RWPE1 (cell line): ENCODE measurements at regions not wholly inside any gene's neighbourhood (a gene's known extent, or its start where the extent isn't known, plus 50 kb on each side); places are given as distances from the start of the nearest gene placed in this dataset.

ENCODE experiments used
- CTCF ChIA-PET: fragments of 350-600 bp; sonication (Branson Sonifier 250); formaldehyde crosslinking; extraction: SDS; loops from one replicate; lab custom pipeline; 2021; lab: Yijun Ruan, JAX
- POLR2A ChIA-PET: fragments of 400-600 bp; formaldehyde crosslinking; extraction: SDS; loops from one replicate; lab custom pipeline; 2020; ENCODE audit warnings: antibody characterized with exemption; ENCODE audit not compliant: low non-redundant PET; lab: Yijun Ruan, JAX
- DNase-seq: peaks from one replicate; pipeline ENCODE4 v3.0.0; 2012; ENCODE audit warnings: low spot score
- H3K27ac ChIP-seq: fragments of 450-650 bp; 2 replicates; pipeline ENCODE4 v1.5.1; 2017
- TF ChIP-seq, protein P1 (sequence below): fragments of 450-650 bp; conservative IDR thresholded peaks from 2 replicates; pipeline ENCODE4 v1.5.1; 2017; ENCODE audit warnings: low read depth, mild to moderate bottlenecking

DNA sequence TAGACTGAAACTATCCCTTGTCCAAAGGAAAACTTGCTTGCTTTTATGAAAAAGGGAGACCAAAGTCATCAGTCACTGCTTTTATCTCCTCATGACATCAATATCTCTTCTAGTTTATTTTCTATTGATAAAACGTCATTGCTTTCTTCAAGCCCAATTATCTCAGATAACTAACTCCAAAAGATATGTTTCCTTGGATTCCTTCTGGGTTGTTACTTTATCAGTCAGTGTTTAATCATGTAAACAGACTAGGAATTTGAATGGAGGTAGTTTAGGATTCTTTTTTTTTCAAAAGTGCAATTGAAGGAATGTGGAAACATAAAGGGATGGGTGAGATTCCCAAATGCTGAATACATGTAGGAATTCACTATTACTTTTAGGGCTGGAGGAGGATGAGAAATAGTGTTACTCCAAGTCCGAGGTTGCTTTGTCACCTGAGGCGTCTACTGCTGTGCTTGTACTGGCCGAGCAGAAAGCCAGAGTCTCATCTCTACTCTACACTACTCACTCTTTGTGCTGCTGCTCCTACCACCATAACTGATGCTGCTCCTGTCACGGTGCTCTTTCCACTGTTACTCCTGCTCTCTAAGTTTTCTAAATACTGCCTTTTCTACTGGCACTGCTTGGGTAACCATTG, 1697.1 kb upstream of the NUDT12 start:
- TF ChIP-seq, protein P1, sequence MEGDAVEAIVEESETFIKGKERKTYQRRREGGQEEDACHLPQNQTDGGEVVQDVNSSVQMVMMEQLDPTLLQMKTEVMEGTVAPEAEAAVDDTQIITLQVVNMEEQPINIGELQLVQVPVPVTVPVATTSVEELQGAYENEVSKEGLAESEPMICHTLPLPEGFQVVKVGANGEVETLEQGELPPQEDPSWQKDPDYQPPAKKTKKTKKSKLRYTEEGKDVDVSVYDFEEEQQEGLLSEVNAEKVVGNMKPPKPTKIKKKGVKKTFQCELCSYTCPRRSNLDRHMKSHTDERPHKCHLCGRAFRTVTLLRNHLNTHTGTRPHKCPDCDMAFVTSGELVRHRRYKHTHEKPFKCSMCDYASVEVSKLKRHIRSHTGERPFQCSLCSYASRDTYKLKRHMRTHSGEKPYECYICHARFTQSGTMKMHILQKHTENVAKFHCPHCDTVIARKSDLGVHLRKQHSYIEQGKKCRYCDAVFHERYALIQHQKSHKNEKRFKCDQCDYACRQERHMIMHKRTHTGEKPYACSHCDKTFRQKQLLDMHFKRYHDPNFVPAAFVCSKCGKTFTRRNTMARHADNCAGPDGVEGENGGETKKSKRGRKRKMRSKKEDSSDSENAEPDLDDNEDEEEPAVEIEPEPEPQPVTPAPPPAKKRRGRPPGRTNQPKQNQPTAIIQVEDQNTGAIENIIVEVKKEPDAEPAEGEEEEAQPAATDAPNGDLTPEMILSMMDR, result no peak
- no peak overlapping the region for H3K27ac ChIP-seq
- CTCF ChIA-PET, result no interaction called here
- POLR2A ChIA-PET, result no interaction called here
- DNase-seq, result no peak

DNA sequence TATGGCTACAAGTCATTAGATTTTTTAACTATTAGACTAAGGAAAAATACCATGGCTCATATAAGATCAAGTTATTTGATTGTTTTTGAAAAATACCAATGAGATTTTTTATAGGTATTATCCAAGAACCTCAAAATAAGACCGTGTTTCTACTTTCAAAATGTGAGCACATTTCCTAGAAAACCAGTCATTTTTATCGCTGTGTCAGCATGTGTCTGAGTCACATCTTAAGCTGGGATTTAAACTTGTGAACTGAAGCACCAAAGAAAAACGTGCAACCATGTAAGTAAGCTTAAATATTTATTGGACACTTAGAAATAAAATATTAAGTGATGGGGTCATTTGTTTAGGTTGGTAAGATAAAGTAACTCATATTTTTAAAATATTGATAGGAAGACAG, 1676.0 kb upstream of the NUDT12 start:
- ChIA-PET CTCF (no interaction called here), POLR2A (no interaction called here)
- DNase-seq, result no peak
- TF ChIP-seq, protein P1, result no peak
- no peak overlapping the region for H3K27ac ChIP-seq

DNA sequence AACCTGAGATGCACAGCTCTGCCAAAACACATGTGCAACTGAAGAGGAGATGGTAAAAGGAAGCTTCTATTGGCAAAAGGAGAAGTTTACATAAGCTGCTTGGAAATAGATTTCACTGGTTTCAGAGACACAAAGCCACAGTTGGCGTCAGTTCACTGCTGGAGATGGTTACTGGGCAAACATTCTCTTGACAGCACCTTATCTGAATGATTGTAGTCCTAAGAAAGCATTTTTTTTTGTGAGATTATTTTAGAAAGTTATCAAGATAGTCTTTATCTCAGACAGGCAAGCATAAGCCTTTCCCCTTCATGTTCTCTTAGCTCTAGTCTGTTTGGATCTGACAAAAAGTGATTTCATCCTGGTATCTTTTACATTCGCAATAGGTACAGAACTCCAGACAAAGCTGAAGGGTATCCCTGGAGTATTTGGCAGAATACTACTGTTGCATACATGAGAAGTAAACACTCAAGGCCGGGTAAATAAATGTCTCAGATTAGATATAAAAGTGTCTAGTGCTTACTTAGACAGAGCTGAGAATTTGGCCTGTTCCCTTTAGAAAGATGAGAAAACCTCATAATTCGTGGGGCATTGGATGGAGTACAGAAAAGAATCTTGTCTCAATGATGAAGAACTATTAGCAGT, 1668.0 kb upstream of the NUDT12 start:
- no peak overlapping the region for H3K27ac ChIP-seq
- CTCF ChIA-PET, result interaction anchor here (0.5 to 0.7 kb wide), 3 partner anchors 122 to 1145 kb away, joined by 3 to 4 read pairs (median 3); no protein-coding TSS in a partner anchor
- TF ChIP-seq, protein P1, result no peak
- no peak for DNase-seq
- POLR2A ChIA-PET, result no interaction called here

DNA sequence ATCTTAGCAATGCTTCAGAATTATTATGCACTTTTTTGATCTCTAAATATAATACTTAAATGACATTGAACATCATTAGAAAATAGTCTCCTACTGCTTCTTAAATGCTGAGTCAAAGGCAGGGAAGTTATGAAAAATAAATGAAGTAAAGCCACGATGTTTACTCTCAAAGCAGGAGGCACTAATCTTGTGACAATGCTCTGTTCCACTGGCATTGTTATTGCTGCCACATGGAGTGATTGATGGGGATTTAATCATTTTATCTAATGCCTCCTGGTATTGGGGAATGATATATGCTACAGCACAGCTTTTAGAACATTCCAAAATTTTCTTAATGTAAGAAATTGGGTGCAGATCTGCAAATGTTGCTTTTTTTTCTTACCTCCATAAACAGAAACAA, 1655.4 kb upstream of the NUDT12 start:
- ChIA-PET CTCF (no interaction called here), POLR2A (no interaction called here)
- no peak for DNase-seq
- H3K27ac ChIP-seq, result no peak overlapping the region
- TF ChIP-seq, protein P1, result no peak

DNA sequence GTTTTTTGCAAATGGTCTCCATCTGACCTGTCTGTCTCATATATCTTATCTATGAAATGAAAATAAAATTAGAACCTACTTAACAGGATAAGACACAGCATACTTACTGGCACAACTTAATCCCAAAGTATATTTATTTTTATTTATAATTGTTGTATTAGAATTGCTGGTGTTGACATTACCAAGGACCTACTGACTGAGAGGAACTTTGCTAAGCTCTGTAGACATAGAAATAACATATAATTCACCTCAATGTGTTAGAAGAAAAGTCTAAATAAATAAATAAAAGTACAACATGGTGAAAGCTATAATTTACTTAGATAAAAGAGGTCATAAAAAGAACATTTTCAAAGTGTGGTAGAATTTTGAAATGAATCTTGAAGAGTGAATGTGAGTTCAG, 1650.5 kb upstream of the NUDT12 start:
- no peak for DNase-seq
- TF ChIP-seq, protein P1, result no peak
- CTCF ChIA-PET, result no interaction called here
- no peak overlapping the region for H3K27ac ChIP-seq
- POLR2A ChIA-PET, result no interaction called here

DNA sequence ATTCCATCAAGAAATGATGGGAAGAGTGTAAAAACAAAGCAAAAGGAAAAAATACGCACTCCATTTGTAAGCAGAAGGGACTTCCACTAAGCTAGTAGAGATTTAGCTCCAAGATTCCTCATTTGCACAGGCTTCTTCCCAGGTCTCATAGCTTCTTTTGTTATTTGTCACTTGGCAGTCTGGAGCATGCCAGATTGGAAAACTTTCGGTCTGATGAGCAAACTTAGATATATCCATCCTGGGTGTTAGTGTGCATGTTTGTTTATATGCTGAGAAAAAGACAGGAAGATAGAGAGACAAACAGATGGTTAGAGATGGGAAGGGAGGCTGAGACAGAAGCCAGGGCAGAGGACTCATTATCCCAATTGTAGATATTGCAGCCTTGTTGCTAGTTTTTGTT, 1644.5 kb upstream of the NUDT12 start:
- CTCF ChIA-PET, result no interaction called here
- TF ChIP-seq, protein P1, result no peak
- POLR2A ChIA-PET, result no interaction called here
- no peak for DNase-seq
- H3K27ac ChIP-seq, result no peak overlapping the region
